Stimulated activated CD8-positive, alpha-beta memory T cell treated with anti-CD3 and anti-CD28 coated beads, Interleukin-7, amount 100 ng/mL, for 48 hours (primary cell): ENCODE measurements at regions not wholly inside any gene's neighbourhood (a gene's known extent, or its start where the extent isn't known, plus 50 kb on each side); places are given as distances from the start of the nearest gene placed in this dataset.

Source experiments
- DNase-seq, 2 donors: peaks; one replicate each; pipeline ENCODE4 v3.0.0-alpha.2; 2020; ENCODE audit warnings: low read depth in 1 of 2; ENCODE audit errors: extremely low read depth in 1 of 2

DNA sequence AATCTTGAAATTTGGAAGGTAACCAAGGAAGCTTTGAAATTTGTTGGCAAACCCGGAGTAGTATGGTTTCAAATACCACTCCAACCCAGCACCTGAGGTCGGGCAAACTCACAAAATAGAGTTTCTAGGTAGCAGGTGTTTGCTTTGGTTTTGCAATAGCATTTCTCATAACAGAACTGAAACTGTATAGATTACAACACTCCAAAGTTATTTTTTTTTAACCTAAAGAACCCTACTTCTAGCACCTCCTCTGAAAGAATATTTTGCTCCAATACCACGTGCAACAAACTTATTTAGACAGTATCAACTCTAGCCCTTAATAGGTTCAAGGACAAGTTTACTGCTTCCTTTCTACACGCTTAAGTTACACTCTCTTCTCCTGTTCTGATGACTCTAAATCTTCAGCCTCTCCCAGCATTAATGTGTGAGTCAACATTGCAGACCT is 178.5 kb upstream of the FMN2 start:
- no peak for DNase-seq

DNA sequence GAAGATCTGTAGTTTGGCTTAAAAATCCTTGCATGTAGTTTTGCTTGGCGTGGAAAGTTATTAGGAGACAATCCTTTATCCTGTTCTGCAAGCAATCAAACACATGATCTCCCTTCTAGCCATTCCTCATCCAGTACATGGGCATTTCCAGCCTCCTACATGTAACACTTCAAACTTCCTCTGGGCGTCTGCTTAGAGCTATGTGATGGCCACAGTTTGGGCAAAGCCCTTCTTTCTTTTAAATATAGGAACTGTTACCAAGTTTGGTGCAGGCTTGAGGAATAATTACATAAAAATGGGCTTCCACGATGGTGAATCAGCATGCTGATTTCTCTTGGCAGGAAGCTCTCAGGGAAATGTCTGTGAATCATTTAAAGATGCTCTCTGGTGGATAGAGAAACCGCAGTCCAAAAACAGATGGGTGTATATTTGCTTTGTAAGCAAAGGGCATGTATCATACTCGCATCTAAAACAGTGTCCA is 176.9 kb upstream of the FMN2 start:
- no peak for DNase-seq

DNA sequence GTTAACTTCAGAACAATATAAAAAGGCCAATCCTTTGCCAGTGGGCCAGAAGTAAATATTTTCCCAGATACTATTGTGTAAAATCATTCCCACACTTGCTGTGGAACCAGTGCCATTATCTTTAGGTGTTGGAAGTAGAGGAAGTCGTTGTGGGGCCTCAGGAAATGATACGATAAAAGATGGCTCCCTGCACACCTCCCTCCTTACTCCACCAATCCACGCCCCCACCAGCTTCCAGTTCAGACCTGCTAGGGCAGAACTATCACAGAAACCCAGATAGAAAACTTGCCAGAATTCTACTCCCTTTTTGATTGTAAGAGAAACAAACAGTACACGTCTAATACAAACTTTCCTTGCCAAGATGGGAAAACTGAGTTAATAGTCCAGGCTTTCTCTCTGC is 173.0 kb upstream of the FMN2 start:
- DNase-seq = no peak

DNA sequence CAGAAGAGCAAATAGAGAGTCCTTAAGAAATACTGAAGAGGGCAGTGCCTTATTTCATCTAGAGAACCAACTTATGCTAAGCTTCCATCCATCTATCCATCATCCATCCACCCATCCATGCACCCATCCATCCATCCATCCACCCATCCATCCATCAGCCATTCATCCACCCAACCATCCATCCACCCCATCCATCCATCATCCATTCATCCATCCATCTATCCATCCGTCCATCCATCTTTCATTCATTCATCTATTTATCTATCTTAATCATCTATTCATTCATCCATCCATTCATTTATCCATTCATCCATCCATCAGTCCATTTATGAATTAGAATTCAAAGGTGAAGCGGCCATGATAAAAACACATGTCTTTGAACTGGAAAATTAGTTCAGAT is 171.5 kb upstream of the FMN2 start:
- DNase-seq = no peak

DNA sequence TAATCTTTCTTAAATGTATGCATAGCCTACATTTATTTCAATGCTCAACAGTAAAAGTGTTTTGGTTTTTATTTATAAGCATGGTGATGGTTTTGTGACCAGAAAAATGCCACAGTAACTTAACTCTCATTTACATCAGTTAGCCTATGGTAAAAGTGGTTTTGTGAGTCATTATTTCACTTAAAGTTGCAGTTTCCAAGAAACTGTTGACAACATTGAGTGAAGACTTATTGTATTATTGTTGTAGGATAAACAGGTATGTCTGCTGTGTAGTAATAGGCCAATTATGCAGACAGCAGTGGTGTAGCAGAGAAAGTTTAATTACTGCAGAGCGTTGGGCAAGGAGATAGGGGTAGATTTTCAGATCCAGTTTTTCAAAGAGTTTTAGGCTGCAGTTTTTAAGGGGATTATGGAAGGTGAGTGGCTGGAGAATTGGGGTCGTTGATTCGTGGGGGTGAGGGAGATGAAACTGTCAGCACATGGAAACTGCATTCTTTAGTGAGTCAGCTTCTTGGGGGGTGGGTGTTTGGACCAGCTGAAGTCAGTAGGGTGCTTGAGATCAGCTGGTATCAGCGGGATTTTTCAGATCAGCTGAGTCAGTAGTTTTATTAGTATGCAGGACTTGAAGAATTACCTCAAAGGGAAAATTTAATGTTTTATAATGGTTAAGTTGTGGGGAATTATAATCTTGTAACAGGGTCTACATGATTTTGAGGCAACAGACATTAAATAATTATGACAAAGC is 168.7 kb upstream of the FMN2 start:
- no peak for DNase-seq

DNA sequence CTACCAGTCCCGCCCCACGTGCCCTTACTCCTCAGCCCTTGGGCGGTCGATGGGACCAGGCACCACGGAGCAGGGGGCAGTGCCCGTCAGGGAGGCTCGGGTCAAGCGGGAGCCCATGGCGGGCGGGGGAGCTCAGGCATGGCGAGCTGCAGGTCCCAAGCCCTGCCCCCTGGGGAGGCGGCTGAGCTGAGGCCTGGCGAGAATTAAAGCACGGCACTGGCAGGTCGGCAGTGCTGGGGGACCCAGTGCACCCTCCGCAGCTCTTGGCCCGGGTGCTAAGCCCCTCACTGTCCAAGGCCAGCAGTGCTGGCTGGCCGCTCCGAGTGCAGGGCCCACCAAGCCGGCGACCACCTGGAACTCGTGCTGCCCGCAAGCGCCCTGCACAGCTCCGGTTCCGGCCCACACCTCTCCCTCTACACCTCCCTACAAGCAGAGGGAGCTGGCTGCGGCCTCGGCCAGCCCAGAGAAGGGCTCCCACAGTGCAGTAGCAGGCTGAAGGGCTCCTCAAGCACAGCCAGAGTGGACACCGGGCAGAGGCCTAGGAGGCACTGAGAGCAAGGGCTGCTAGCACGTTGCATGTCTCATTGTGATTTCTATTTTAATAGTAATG is 166.8 kb upstream of the FMN2 start:
- no peak for DNase-seq

DNA sequence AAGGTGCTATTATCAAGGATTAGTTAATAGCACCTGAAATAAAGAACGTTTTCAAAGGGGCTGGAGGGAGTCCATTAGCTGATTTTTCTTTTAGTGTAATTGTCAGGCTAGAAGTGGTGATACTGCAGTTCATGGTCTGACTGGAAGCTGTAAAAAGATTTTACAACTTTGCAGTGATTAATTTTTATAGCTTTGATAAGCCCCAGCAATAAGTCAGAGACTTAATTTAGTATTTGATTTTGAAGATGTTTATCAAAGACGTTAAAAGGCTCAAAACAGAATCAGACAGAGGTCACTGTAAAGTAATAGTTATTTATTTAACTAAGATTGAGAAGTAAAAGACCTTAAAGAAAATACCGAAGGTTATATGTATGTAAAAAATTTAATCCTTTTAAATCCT is 165.5 kb upstream of the FMN2 start:
- no peak for DNase-seq

DNA sequence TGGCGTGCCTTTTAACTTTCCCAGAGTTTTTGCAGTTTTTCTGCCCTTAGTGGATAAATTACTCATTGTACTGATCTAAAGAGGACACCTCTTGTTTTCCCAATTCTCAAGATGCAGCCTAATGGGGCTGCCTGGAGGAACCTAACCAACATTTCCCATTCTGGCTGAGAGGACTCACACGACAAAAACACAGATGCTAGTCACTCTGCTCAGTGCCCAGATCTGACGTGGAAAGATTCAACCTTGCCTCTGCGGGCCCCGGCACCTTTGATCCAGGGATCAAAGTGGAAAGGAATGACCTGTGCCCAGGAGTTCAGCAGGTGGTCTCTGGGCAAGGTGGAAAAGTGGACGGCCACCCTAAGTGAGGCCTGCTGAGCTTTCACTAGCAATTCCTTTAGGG is 162.4 kb upstream of the FMN2 start:
- DNase-seq = no peak

DNA sequence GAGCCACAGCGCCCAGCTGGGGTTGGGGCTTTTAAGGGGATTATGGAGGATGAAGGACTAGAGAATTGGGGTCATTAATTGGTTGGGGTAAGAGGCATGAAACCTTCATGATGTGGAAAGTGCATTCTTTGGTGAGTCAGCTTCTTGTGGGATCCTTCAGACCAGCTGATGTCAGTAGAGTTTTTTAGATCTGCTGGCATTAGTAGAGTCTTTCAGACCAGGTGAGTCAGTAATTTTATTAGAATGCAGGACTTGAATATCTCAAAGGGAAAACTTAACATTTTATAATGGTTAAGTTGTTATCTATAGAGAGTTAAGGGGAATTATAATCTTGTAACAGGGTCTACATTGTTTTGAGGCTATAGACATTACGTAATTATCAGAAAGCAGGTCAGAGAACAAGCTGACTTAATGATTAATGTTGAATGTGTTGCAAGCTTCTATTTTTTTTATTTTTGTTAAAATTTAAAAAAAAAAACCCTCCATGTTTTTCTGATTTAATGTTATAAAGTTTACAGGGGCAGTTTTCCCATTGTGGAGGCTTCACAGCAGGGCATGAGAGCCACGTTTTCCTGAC is 160.9 kb upstream of the FMN2 start:
- no peak for DNase-seq

DNA sequence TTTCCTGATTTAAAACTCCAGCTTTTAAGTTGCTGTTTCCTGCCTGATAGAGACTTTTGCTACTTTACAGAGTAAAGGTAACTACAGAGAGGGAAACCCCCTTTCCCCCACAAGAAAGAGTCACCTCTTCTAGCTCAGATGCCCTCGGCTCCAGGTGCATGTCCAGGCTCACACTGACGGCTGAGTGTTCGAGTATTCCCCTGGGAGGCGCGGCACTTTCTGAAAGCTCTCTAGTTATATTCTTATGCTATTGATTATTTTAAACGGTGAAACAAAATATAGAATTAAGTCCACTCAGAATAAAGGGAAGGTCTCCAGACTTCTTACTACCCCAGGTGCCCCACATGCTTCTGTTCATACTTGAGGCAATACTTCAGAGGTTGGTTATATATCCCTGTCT is 160.3 kb upstream of the FMN2 start:
- DNase-seq = no peak

DNA sequence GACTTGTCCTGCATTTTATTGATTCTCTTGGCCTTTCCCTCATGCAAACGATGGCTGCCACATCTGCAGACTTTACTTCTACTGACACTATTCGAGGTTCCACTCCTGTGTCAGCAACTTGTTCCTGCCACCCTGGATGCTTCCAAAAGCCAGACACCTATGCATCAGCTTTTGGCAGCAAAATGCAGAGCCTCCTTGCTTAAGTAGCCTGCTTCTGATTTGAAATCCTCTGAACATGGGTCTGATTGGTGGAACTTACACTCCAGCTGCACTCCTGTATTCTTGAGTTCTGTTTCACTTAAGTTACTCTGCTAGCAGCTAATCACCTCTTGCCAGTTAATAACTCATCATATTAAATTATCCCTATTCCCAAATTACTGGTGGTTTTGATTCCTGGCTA is 152.1 kb upstream of the FMN2 start:
- DNase-seq = no peak

DNA sequence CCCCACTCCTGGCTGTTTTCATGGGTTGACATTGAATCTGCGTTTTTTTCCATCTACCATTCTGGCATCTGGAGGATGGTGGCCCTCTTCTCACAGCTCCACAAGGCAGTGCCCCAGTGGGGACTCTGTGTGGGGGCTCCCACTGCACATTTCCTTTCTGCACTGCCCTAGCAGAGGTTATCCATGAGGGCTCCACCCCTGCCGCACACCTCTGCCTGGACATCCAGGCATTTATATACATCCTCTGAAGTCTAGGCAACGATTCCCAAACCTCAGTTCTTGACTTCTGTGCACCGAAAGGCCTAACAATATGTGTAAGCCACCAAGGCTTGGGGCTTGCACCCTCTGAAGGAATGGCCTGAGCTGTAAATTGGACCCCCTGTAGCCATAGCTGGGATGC is 147.9 kb upstream of the FMN2 start:
- no peak for DNase-seq

DNA sequence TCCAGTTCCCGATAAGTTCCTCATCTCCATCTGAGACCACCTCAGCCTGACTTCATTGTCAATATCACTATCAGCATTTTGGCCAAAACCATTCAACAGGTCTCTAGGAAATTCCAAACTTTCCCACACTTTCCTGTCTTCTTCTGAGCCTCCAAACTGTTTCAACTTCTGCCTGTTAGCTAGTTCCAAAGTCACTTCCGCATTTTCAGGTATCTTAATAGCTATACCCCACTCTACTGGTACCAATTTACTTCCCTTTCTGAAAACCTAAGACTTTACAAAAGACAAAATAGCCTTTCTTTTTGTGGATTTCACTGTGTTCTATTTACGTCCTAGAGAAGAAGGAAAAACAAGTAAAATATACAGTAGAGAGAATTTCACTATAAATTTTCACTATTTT is 147.0 kb upstream of the FMN2 start:
- DNase-seq = no peak

DNA sequence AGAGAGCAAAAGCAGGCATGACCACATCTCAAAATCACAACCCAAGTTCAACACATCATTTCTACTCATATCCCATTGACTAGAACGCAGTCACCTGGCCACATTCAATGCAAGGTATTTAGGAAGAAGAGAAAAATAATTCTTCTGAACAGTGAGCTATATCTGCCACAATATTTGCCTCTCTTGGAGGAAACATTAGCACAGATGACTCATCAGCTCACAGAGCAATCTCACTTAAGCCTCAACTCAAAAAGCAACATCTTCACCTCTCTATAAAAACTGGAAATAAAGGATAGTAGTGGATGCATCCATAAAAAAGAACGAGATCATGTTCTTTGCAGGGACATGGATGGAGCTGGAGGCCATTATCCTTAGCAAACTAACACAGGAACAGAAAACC is 143.9 kb upstream of the FMN2 start:
- no peak for DNase-seq

DNA sequence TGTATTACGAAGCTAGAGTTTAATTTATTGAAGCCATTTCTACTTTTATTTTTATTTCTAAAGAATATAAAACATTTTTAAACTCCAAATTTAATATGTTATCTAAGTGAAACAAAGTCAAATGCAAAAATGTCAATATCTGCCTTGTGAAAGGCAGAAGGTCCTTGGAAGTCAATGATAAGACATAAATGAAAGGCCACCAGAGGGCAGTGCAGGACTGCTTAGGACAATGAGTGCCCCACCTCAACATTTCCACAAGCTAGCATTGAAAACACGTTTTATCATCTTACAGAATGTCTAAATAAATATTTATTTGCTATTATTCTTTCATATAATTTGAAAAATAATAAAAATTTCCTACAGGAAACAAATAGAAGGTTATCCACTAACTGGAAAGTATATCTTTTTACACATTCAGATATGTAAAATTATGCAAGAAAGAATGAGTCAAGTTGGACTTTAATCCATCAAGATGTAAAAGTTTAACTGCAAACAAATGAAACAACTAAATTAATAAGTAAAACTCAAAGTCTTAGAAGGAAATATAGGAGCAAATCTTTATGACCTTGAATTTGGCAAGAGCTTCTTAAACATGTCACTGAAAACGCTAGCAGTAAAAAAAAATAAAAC is 140.1 kb upstream of the FMN2 start:
- DNase-seq = peak in 1 of 2 donors; percentile 29

DNA sequence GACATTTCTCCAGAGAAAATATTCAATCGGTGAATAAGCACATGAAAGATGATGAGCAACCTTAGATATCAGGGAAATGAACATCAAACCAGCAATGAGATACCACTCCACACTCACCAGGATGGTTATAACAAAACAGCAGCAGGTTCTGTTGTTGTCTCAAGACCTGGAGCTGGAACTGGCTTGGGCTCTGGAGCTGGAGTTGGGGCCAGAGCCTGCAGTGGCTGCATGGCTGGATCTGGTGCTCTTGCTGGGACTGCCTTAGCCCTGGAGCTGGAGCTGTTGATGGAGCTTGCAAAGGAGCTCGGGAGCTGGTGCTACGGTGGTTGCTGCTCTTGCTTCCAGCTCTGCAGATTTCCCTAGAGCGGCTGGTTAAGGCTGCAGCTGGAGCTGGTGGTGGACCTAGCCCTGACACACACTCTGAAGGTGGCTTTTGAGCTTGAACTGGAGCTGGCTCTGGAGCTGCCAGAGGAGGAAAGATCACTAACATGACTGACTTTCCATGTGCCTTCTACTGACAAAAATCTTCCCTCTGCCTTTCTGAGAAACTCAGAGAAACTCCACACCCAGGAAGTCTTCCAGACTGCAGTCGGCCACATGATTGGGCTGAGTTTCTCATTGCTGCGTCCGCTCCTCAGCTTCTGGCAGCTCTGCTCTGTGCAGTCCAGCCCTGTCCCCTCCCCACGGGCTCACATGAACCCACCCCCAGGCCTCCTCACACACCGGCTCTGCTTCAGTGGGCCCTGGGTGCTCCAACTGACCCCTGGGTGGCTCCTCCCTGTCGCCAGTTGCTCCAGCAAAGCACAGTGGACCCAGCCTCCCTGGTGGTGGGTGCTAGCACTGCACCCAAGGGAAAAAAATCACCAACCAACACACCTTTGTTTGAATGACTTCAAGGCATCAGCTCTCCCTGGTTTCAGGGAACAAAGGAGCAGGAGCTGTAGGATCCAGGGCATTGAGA is 139.1 kb upstream of the FMN2 start:
- no peak for DNase-seq

DNA sequence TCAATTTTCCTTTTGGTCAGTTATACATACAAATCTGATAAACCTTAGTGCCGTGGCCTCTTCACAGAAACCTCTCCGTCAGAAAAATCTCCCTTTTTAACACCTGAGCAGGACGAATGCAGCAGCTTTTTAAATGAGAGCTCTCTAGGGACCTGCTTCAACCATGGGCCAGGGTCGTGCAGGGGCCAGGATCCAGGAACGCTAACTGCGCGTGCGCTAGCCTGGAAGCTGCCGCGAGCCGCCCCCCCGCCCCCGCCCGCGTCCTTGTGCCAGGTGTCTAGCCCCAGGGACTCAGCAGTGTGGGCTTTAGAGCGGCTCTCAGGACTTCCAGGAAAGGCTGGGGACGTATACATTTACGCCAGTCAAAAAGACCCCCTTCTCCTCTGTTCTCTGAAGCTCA is 136.8 kb upstream of the FMN2 start:
- DNase-seq = no peak

DNA sequence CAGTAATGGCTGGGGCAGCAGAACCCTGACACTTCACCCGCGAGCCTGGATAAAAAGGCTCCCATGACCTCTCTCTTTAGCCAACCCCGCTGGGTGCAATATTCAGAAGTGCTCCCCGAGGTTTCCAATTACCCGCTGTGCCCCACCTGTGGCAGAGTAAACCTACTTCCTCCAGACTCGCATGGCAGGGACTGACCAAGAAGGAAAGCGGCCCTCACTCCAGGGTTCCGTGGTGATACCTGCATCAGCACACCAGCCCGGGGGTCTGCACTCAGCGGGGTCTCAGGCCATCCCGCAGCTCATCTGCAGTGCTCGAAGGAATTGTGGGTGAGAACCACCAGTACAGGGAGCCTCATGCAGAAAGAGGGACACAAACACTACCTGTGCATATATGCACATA is 136.3 kb upstream of the FMN2 start:
- no peak for DNase-seq

DNA sequence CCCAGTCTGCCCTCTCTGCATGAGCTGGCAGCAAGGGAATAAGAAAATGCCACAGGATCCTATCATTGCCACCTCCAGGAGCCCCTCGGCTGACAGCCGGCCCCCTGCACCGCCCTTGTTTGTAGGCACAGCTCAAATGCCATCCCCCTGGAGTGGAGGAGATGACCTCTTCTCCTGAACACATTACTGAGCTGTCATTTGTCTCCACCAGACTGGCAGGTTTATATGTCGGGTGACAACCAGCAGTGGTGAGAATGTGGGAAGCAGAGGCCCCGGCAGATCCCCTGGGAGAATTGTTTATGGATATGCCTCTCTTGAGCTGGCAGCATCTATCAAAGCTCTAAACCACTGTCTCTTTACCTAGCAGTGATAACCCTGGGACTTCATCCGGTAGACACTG is 135.4 kb upstream of the FMN2 start:
- no peak for DNase-seq

DNA sequence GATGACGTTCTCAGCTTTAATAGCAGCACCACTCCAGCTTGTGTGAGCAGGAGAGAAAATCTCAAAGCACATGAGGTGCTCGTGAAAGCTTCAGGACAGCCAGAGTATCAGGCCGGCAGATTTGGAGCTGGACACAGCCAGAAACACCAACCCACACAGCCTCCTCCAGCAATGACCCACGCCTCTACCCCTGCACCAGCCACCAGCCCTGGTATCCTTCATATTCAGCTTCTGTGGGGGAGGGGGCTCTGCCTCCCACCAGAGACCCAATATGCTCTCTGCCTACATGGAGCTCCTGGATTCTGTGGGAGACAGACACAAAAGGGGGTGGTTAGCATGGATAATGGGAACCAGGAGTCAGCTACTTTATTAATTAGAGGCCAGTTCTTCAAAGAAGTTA is 133.6 kb upstream of the FMN2 start:
- no peak for DNase-seq

DNA sequence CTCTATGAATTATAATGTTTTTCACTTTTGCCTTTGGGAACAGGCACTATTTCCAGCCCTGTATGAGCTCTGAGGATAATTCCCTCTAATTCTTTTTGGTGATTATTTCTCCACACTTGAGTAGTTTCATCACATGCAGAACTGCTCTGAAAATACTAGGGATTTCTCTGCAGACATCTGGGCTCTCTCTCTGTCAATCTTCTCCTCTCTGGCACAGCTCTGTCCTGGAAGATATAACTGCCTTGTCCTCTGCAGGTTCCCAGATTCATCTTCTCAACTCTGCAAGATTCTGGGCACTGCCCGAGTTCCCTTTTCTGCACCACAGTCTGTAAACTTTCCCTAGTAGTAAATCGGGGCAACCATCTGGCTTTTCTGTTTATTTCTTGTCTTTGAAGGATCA is 131.3 kb upstream of the FMN2 start:
- DNase-seq = no peak
